ENCODE measurements at regions not wholly inside any gene's neighbourhood (a gene's known extent, or its start where the extent isn't known, plus 50 kb on each side); places are given as distances from the start of the nearest gene placed in this dataset.

GRCh38 chr5:154587123-154588026, 109.3 kb upstream of the HAND1 start:
- DNase-seq = no peak

- DNase-seq = no peak
These were observed 105.7 kb upstream of the HAND1 start for GRCh38 chr5:154583671-154584177.

- DNase-seq = no peak
These were observed 102.4 kb upstream of the HAND1 start for GRCh38 chr5:154580422-154580821.

GRCh38 chr5:154577416-154577815, 99.4 kb upstream of the HAND1 start:
- DNase-seq = no peak

- DNase-seq = no peak
These were observed 98.4 kb upstream of the HAND1 start for GRCh38 chr5:154576429-154576806.

GRCh38 chr5:154575546-154576428, 97.8 kb upstream of the HAND1 start:
- no peak for DNase-seq

GRCh38 chr5:154573011-154573410, 95.0 kb upstream of the HAND1 start:
- DNase-seq = no peak

- no peak for DNase-seq
These were observed 93.5 kb upstream of the HAND1 start for GRCh38 chr5:154571325-154572035.

GRCh38 chr5:154570572-154571324, 92.7 kb upstream of the HAND1 start:
- DNase-seq = no peak

GRCh38 chr5:154568589-154568988, 90.6 kb upstream of the HAND1 start:
- no peak for DNase-seq

- no peak for DNase-seq
These were observed 89.1 kb upstream of the HAND1 start for GRCh38 chr5:154567155-154567554.

- DNase-seq = no peak
These were observed 88.2 kb upstream of the HAND1 start for GRCh38 chr5:154566146-154566680.

- DNase-seq = no peak
These were observed 87.1 kb upstream of the HAND1 start for GRCh38 chr5:154565123-154565522.

- no peak for DNase-seq
These were observed 84.3 kb upstream of the HAND1 start for GRCh38 chr5:154562244-154562880.

- DNase-seq = no peak
These were observed 81.6 kb upstream of the HAND1 start for GRCh38 chr5:154559398-154560276.

- DNase-seq = no peak
These were observed 79.5 kb upstream of the HAND1 start for GRCh38 chr5:154557548-154557947.

- DNase-seq = no peak
These were observed 69.5 kb upstream of the HAND1 start for GRCh38 chr5:154547551-154547950.

GRCh38 chr5:154546719-154547118, 68.7 kb upstream of the HAND1 start:
- no peak for DNase-seq

- no peak for DNase-seq
These were observed 66.6 kb upstream of the HAND1 start for GRCh38 chr5:154544646-154545045.

GRCh38 chr5:154543380-154543779, 65.4 kb upstream of the HAND1 start:
- no peak for DNase-seq
